ELR (cell line): ENCODE measurements at regions not wholly inside any gene's neighbourhood (a gene's known extent, or its start where the extent isn't known, plus 50 kb on each side); places are given as distances from the start of the nearest gene placed in this dataset.
"Not testable (repeated sequence)": the region's sequence is repeated elsewhere in the genome, so short reads cannot be mapped to it uniquely, and the experiment has no call there.

Experiments
- DNase-seq: peaks from one replicate; pipeline ENCODE4 v3.0.0-alpha.2; 2015; ENCODE audit warnings: low read depth

GRCh38 chr16:24624102-24624501 lies 84.7 kb downstream of the RBBP6 start:
- DNase-seq: no peak

DNA sequence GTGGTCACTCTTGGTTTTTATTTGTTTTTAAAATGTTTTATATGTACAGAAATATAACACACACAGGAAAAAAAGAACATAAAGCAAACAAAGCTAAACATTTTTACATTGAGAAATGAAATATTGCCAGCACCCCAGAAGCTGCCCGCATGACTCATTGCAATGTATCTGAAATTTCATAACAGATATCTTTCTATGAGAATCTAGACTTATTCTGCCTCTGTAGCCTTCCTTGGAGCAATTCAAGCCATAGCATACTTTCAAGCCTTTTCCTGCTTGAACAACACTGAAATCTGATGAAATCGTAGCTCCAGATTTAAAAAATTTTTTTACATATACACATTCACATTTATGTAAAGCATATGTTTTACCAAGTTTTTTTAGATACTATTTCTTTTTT lies 86.9 kb downstream of the RBBP6 start:
- DNase-seq: peak; percentile 52

- no peak for DNase-seq
Observed at GRCh38 chr16:24634919-24635318, 94.5 kb upstream of the TNRC6A start.

- peak; percentile 85 for DNase-seq
Observed at GRCh38 chr16:24635900-24636610, 93.4 kb upstream of the TNRC6A start.

DNA sequence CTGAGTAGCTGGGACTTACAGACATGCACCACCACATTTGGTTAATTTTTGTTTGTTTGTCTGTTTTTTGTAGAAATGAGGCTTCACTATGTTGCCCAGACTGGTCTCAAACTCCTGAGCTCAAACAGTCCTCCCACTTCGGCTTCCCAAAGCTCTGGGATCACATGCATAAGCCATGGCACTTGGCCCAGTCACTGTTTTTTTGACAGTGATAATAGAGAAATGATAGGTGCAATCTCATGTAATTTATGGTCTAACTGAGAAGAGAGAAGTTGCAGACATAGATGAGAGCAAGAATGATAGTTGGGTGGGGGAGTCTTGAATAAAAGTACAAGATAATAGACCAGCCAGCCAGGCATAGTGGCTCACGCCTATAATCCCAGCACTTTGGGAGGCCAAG lies 89.7 kb upstream of the TNRC6A start:
- no peak for DNase-seq

GRCh38 chr16:24643489-24643888 lies 86.0 kb upstream of the TNRC6A start:
- no peak for DNase-seq

GRCh38 chr16:24645739-24646645 lies 83.5 kb upstream of the TNRC6A start:
- peak; percentile 100 for DNase-seq

GRCh38 chr16:24646646-24646995 lies 82.8 kb upstream of the TNRC6A start:
- no peak for DNase-seq

DNA sequence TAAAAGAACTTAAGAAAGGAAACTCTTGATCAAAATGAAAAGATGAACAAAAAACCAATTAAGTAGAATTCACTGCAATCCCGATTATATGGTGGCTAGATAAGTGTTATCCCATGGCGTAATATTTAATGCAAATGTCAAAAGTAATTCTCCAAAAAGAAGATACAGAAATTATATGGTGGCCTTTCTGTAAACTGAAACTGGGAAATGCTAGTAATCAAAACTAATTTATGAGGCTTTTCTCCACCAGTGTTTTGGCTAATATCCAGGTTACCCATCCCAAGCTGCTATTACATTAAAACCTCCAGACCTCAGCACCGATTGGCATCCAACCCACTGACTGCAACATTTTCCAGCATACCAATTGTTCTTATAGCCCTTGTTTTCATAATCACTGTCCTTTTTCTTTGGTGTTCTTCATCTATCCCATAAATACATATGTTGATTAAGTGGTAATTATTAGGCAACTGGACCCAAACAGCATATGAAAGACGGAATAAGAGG lies 77.2 kb upstream of the TNRC6A start:
- DNase-seq: no peak

DNA sequence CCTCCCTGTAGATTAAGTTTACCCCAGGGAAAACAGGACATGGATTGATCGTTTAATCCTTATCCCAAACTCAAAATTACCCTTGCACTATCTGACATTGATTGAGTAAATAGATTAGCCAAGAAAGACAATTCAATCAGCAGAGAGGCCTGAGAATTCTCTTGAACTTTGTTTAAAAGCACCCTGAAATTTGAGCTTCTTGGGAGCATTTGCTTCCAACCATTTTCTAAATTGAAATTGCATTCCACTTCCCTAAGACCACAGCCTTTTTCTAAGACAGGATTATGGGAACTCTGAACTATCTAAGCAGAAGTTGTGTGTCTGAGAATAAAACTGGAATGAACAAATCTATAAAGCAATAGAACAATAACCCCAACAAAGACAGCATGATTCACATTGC lies 76.6 kb upstream of the TNRC6A start:
- no peak for DNase-seq

- DNase-seq: no peak
Observed at GRCh38 chr16:24653725-24654124, 75.7 kb upstream of the TNRC6A start.

DNA sequence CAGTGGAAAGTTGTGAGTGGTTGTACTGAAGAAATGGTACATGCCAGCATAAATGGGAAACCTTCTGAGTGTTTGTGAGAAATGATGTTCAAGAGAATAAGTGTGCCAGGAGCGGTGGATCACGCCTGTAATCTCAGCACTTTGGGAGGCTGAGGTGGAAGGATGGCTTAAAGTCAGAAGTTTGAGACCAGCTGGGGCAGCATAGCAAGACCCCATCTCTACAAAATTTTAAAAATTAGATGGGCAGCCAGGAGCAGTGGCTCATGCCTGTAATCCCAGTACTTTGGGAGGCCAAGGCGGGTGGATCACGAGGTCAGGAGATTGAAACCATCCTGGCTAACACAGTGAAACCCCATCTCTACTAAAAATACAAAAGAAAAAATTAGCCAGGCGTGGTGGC lies 63.5 kb upstream of the TNRC6A start:
- DNase-seq: not testable (repeated sequence)

- DNase-seq: no peak
Observed at GRCh38 chr16:24667244-24667764, 62.1 kb upstream of the TNRC6A start.

- DNase-seq: peak; percentile 41
Observed at GRCh38 chr16:24668481-24669061, 60.9 kb upstream of the TNRC6A start.

GRCh38 chr16:24670623-24671454 lies 58.6 kb upstream of the TNRC6A start:
- peak; percentile 86 for DNase-seq

DNA sequence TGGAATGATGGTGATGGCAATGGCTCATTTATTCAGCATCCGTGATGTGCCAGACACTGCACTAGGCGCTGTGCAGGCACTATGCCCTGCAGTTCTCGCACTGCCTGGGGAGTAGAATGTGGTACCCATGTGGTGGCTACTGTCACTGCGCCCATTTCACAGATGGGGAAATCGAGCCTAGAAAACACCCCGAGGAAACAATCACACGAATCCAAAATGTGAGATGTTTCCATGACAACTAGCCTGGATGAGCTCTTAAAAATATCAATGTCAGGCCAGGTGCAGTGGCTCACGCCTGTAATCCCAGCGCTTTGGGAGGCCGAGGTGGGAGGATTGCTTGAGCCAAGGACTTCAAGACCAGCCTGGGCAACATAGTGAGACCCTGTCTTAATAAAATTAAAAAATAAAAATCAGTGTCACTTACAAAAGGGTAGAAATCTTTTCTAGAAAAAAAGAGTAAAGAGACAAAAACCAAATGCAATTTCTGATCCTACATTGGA lies 57.9 kb upstream of the TNRC6A start:
- DNase-seq: no peak

DNA sequence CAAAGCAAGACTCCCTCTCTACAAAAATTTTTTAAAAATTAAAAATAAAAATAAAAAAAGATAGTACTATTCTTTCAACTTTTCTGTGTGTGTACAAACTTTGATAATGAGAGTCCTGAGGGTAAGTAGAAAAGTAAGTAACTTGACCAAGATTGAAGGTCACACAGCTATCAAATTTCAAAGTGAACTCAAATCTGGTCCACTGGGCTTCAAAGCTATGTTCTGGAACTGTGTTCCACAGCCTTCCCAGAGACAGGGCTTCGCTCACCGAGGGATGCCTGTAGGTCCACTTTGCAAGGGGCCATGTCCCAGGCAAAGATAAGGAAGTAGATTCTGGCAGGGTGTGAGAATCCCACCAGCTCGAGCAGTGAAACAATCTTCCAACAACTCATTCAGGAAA lies 56.3 kb upstream of the TNRC6A start:
- no peak for DNase-seq

DNA sequence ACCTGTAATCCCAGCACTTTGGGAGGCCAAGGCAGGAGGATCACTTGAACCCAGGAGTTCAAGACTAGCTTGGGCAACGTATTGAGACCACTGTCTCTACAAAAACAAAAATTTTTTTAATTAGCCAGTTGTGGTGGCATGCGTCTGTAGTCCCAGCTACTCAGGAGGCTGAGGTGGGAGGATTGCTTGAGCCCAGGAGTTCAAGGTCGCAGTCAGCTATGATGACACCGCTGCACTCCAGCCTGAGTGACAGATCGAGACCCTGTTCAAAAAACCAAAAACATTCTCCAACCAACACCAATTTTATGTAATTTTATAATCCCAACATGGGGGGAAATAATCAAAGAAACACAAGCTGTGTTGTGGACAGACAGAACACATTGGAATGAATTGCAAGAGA lies 54.6 kb upstream of the TNRC6A start:
- DNase-seq: no peak

GRCh38 chr16:24677388-24677787 lies 52.1 kb upstream of the TNRC6A start:
- DNase-seq: no peak
